Tibial artery (tissue), 4 donors: ENCODE measurements at regions not wholly inside any gene's neighbourhood (a gene's known extent, or its start where the extent isn't known, plus 50 kb on each side); places are given as distances from the start of the nearest gene placed in this dataset.
A peak's percentile ranks its signal among the peaks of the same experiment; 100 is the strongest.

Experiments used
- DNase-seq, 2 donors: peaks; one replicate each; pipeline ENCODE4 v3.0.0-alpha.2; 2019
- H3K27ac ChIP-seq, 2 donors: fragments of 200-600 bp; sonication (generic) in 1 of 2; 1 replicate in 1 of 2; 2 replicates in 1 of 2; pipeline ENCODE4 v1.5.1; 2018 to 2019; ENCODE audit warnings: mild to moderate bottlenecking in 1 of 2
- H3K27me3 ChIP-seq, 2 donors: fragments of 200-600 bp; sonication (generic) in 1 of 2; one replicate each; pipeline versions ENCODE4 v1.5.1 to v1.6.0; 2016 to 2019
- H3K36me3 ChIP-seq, 3 donors: fragments of 200-600 bp; sonication (generic) in 2 of 3; one replicate each; pipeline ENCODE4 v1.5.1; 2016 to 2019; ENCODE audit warnings: mild to moderate bottlenecking in 2 of 3
- H3K4me1 ChIP-seq, 4 donors: fragments of 200-600 bp; sonication (generic) in 2 of 4; 1 replicate in 3 of 4; 2 replicates in 1 of 4; pipeline ENCODE4 v1.5.1; 2016 to 2019
- H3K4me3 ChIP-seq, 2 donors: fragments of 200-600 bp; sonication (generic) in 1 of 2; 1 replicate in 1 of 2; 2 replicates in 1 of 2; pipeline ENCODE4 v1.5.1; 2018 to 2019; ENCODE audit warnings: mild to moderate bottlenecking in 2 of 2
- H3K9me3 ChIP-seq, 3 donors: fragments of 200-600 bp; sonication (generic) in 1 of 3; one replicate each; pipeline ENCODE4 v1.5.1; 2016 to 2019
- intact Hi-C: fragments of 100-400 bp; cut with DNase I; formaldehyde crosslinking; loops from one replicate; pipeline ENCODE4 v1.15.0; 2023; ENCODE audit warnings: low total_unique reads
- TF ChIP-seq, protein P1 (sequence below), 2 experiments: fragments of 200-600 bp in 1 of 2; fragments of 450-650 bp in 1 of 2; IDR thresholded peaks; one replicate each; pipeline ENCODE4 v1.5.1; 2017 to 2019; ENCODE audit warnings: antibody characterized with exemption in 2 of 2, mild to moderate bottlenecking in 1 of 2, moderate library complexity in 1 of 2

DNA sequence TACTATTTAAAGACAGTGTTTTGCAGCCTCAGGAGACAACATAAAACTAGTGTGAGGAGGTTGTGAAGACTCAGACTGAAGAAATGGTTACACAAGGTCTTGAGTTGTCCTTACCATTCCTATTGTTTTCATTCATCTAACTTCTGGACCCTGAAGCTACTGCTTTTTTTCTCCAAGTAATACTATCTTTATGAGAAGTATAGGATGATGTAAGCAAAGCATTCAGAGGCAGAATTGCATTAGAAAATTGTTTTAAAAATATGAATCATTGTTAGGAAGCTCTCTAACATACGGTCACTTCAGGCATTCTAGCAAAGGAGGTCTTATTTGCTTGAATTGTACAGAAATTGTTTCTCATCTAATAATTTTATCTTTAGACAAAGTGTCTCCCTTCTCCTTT lies 357.8 kb downstream of the TLL1 start:
- H3K27me3 ChIP-seq: no peaks in the 10 kb centered on the region
- H3K4me1 ChIP-seq: no peaks in the 10 kb centered on the region
- peaks cover 0 to 13% (median 0%) of the 10 kb centered on the region in 3 donors for H3K9me3 ChIP-seq
- H3K36me3 ChIP-seq: no peaks in the 10 kb centered on the region
- intact Hi-C loops: no loop called here
- no peak overlapping the region for H3K4me3 ChIP-seq
- TF ChIP-seq, protein P1, sequence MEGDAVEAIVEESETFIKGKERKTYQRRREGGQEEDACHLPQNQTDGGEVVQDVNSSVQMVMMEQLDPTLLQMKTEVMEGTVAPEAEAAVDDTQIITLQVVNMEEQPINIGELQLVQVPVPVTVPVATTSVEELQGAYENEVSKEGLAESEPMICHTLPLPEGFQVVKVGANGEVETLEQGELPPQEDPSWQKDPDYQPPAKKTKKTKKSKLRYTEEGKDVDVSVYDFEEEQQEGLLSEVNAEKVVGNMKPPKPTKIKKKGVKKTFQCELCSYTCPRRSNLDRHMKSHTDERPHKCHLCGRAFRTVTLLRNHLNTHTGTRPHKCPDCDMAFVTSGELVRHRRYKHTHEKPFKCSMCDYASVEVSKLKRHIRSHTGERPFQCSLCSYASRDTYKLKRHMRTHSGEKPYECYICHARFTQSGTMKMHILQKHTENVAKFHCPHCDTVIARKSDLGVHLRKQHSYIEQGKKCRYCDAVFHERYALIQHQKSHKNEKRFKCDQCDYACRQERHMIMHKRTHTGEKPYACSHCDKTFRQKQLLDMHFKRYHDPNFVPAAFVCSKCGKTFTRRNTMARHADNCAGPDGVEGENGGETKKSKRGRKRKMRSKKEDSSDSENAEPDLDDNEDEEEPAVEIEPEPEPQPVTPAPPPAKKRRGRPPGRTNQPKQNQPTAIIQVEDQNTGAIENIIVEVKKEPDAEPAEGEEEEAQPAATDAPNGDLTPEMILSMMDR (IDR thresholded peaks at IDR 0.05): no peak
- DNase-seq: no peak
- no peak overlapping the region for H3K27ac ChIP-seq

DNA sequence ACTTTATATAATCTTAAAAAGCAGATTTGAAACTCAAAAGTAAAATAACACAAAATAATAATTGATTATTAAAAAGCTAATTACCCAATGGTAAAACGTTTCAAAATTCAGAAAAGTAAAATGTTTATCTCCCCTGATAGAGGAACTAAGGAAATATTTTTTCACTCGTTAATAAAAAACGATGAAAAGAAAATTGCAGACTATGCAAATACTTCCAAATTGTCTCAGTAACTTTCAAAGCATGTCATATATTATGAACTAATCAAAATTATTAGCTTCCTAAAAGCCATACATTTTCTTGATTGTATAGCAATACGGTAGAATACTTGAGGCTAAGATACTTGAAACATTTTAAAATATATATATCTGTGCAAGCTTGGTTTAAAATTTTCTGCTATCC lies 366.3 kb downstream of the TLL1 start:
- H3K4me1 ChIP-seq: no peaks in the 10 kb centered on the region
- no peak overlapping the region for H3K4me3 ChIP-seq
- H3K27me3 ChIP-seq: no peaks in the 10 kb centered on the region
- no peak for DNase-seq
- TF ChIP-seq, protein P1 (IDR thresholded peaks at IDR 0.05): no peak
- no peaks in the 10 kb centered on the region for H3K9me3 ChIP-seq
- no peak overlapping the region for H3K27ac ChIP-seq
- intact Hi-C loops: no loop called here
- no peaks in the 10 kb centered on the region for H3K36me3 ChIP-seq

DNA sequence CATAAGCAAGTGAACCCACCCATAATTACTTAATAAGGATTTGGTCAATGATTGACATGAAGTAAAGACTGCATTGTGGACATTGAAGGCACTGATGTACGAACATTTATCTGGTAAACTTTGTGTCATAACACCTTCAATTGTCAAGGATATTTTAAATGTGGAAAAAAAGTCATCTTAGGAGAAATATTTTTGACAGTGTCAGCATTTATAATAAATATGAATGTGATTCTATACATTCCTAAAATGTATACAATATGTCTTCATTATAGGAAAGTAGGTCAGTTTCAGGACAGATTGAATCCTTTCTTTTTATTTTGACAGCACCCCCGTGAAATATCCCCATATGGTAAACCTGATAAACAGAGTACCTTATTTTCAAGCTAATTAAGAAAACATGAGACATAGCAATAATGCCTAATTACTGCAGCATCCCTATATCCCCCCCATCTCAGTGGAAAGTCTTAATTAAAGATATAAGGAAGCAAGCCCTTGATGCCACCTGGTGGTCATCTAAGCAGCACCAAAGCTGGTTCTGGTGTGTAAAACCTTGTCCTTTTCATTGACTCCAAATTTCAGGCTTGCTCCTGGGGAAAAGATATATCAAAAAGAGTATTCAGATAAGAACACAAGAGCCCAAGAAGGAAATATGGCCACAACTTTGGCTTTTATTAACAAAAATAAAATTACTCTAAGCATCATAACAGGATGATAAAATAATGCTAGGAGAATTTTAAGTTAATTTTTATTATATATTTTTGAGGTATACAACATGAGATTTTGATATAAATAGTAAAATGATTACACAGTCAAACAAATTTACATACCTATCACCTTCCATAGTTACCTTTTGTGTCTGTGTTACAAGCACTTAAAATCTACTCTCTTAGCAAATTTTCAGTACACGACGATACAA lies 379.7 kb downstream of the TLL1 start:
- no peak for DNase-seq

DNA sequence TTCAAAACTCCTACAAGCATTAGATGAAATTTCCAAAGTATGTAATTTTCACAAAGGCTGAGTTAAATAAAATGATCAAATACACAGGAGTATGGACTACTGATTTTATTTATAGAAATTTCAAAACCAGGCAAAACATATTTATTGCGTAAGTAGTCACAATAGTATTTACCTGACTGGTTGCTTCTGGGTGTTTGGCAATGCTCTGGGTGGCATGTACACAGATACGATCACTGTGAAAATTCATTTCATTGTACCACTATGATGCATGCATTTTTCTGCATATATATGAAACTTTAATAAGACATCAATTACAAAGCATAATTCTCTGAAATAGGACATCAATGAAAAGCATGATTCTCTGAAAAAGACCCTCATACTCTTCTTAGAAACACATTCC lies 384.2 kb downstream of the TLL1 start:
- no peaks in the 10 kb centered on the region for H3K27me3 ChIP-seq
- no peaks in the 10 kb centered on the region for H3K36me3 ChIP-seq
- no peaks in the 10 kb centered on the region for H3K9me3 ChIP-seq
- no peak overlapping the region for H3K4me3 ChIP-seq
- no peak for DNase-seq
- no peaks in the 10 kb centered on the region for H3K4me1 ChIP-seq
- TF ChIP-seq, protein P1 (IDR thresholded peaks at IDR 0.05): no peak
- intact Hi-C loops: no loop called here
- H3K27ac ChIP-seq: no peak overlapping the region

More for the DNA sequence above, 379.7 kb downstream of the TLL1 start:
- H3K4me3 ChIP-seq: no peak overlapping the region
- no peaks in the 10 kb centered on the region for H3K36me3 ChIP-seq
- intact Hi-C loops: no loop called here
- no peaks in the 10 kb centered on the region for H3K4me1 ChIP-seq
- H3K27ac ChIP-seq: no peak overlapping the region
- TF ChIP-seq, protein P1 (IDR thresholded peaks at IDR 0.05): peak in 1 of 2 experiments; percentile 10
- H3K27me3 ChIP-seq: no peaks in the 10 kb centered on the region
- no peaks in the 10 kb centered on the region for H3K9me3 ChIP-seq

DNA sequence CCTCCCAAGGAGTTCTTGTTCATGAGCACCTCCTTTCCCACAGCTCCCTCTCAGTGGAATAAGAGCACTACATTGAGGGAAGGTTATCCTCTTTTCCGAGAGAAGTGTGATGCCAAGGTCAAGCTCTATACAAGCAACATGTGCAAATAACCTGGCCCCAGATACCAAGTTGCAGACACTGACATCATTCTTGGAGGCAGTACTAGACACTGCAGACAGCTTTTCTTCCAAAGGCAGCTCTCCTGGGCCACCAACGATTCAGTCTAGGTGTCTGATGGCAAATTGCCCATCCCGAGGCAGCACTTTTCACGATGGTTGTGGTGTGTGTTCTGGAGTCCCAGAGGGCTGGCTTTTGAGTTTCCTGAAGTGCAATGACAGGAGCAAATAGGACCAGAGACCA lies 384.9 kb downstream of the TLL1 start:
- no peak for DNase-seq
- Histone ChIP-seq H3K36me3 (no peaks in the 10 kb centered on the region), H3K27me3 (no peaks in the 10 kb centered on the region), H3K27ac (no peak overlapping the region), H3K4me1 (no peaks in the 10 kb centered on the region), H3K4me3 (no peak overlapping the region), H3K9me3 (no peaks in the 10 kb centered on the region)
- intact Hi-C loops: no loop called here
- TF ChIP-seq, protein P1 (IDR thresholded peaks at IDR 0.05): no peak
